Glutamatergic neuron (in vitro differentiated cells): ENCODE measurements at regions not wholly inside any gene's neighbourhood (a gene's known extent, or its start where the extent isn't known, plus 50 kb on each side); places are given as distances from the start of the nearest gene placed in this dataset.

Experiments used
- DNase-seq: peaks from one replicate; pipeline ENCODE4 v3.0.0; 2022
- H3K27ac Mint-ChIP-seq: one replicate; pipeline ENCODE4 v1.8.0; 2020; ENCODE audit warnings: mild to moderate bottlenecking, mixed read lengths, inconsistent platforms; ENCODE audit not compliant: unreplicated experiment
- H3K27me3 Mint-ChIP-seq: one replicate; pipeline ENCODE4 v1.8.0; 2020; ENCODE audit warnings: mild to moderate bottlenecking, moderate library complexity, mixed read lengths, inconsistent platforms; ENCODE audit not compliant: unreplicated experiment
- H3K36me3 Mint-ChIP-seq: one replicate; pipeline ENCODE4 v1.8.0; 2020; ENCODE audit warnings: mild to moderate bottlenecking, mixed read lengths, inconsistent platforms; ENCODE audit not compliant: unreplicated experiment
- H3K4me1 Mint-ChIP-seq: one replicate; pipeline ENCODE4 v1.8.0; 2020; ENCODE audit warnings: mild to moderate bottlenecking, low read depth, mixed read lengths, inconsistent platforms; ENCODE audit not compliant: unreplicated experiment
- H3K4me3 Mint-ChIP-seq: one replicate; pipeline ENCODE4 v1.8.0; 2020; ENCODE audit warnings: mild to moderate bottlenecking, mixed read lengths, inconsistent platforms; ENCODE audit not compliant: unreplicated experiment
- H3K9me3 Mint-ChIP-seq: one replicate; pipeline ENCODE4 v1.8.0; 2020; ENCODE audit warnings: mild to moderate bottlenecking, moderate library complexity, mixed read lengths, inconsistent platforms; ENCODE audit not compliant: unreplicated experiment
- CTCF ChIP-seq: fragments of 200-600 bp; sonication (generic); IDR thresholded peaks from one replicate; pipeline ENCODE4 v1.5.0; 2021; ENCODE audit not compliant: partially characterized antibody, unreplicated experiment

GRCh38 chr21:41684381-41685245 is 82.2 kb downstream of the RIPK4 start:
- no peaks in the 10 kb centered on the region for H3K36me3 Mint-ChIP-seq
- H3K4me3 Mint-ChIP-seq = no peak overlapping the region
- H3K9me3 Mint-ChIP-seq = peaks cover 6% of the 10 kb centered on the region
- no peak overlapping the region for H3K27ac Mint-ChIP-seq
- DNase-seq = no peak
- TF ChIP-seq CTCF = no peak
- peaks cover 8% of the 10 kb centered on the region for H3K27me3 Mint-ChIP-seq
- peaks cover 5% of the 10 kb centered on the region for H3K4me1 Mint-ChIP-seq

GRCh38 chr21:41683815-41684214 is 83.0 kb downstream of the RIPK4 start:
- Mint-ChIP-seq H3K36me3 (no peaks in the 10 kb centered on the region), H3K4me1 (peaks cover 7% of the 10 kb centered on the region), H3K4me3 (no peak overlapping the region), H3K9me3 (peaks cover 6% of the 10 kb centered on the region), H3K27ac (no peak overlapping the region), H3K27me3 (peaks cover 8% of the 10 kb centered on the region)
- DNase-seq = no peak
- TF ChIP-seq CTCF = no peak

GRCh38 chr21:41682719-41683179 is 84.1 kb downstream of the RIPK4 start:
- TF ChIP-seq CTCF = no peak
- Mint-ChIP-seq H3K27me3 (peaks cover 10% of the 10 kb centered on the region), H3K4me3 (no peak overlapping the region), H3K4me1 (peaks cover 7% of the 10 kb centered on the region), H3K9me3 (peaks cover 4% of the 10 kb centered on the region), H3K27ac (no peak overlapping the region), H3K36me3 (no peaks in the 10 kb centered on the region)
- DNase-seq = no peak

GRCh38 chr21:41681939-41682718 is 84.7 kb downstream of the RIPK4 start:
- Mint-ChIP-seq H3K36me3 (no peaks in the 10 kb centered on the region), H3K4me1 (peaks cover 7% of the 10 kb centered on the region), H3K27ac (peak overlapping the region; percentile 22), H3K27me3 (peaks cover 12% of the 10 kb centered on the region), H3K4me3 (no peak overlapping the region), H3K9me3 (peaks cover 6% of the 10 kb centered on the region)
- TF ChIP-seq CTCF = no peak
- DNase-seq = no peak
